ENCODE measurements at regions not wholly inside any gene's neighbourhood (a gene's known extent, or its start where the extent isn't known, plus 50 kb on each side); places are given as distances from the start of the nearest gene placed in this dataset.

GRCh38 chr9:115403753-115404152, 285.8 kb upstream of the TNC start:
- Histone ChIP-seq H3K9me3 (no peaks in the 10 kb centered on the region), H3K4me3 (no peak overlapping the region), H3K4me1 (no peaks in the 10 kb centered on the region), H3K36me3 (no peaks in the 10 kb centered on the region), H3K27me3 (no peaks in the 10 kb centered on the region), H3K27ac (no peak overlapping the region)
- WGBS, 2 donors (ENCODE audit: low coverage in 1 of 2) = 90 to 91% methylated on average over 1 of the region's 1 CpG
- no peak for TF ChIP-seq EP300 (IDR thresholded peaks at IDR 0.05)
- TF ChIP-seq POLR2AphosphoS5 (IDR thresholded peaks at IDR 0.05) = no peak
- no peak for TF ChIP-seq CTCF (IDR thresholded peaks at IDR 0.05)
- TF ChIP-seq POLR2A (IDR thresholded peaks at IDR 0.05) = no peak
- no peak for ATAC-seq

- ATAC-seq = no peak
- no peak overlapping the region for H3K27ac ChIP-seq
- H3K9me3 ChIP-seq = no peaks in the 10 kb centered on the region
- H3K36me3 ChIP-seq = no peaks in the 10 kb centered on the region
- H3K27me3 ChIP-seq = no peaks in the 10 kb centered on the region
- no peak for TF ChIP-seq EP300 (IDR thresholded peaks at IDR 0.05)
- no peak for TF ChIP-seq POLR2A (IDR thresholded peaks at IDR 0.05)
- TF ChIP-seq CTCF (IDR thresholded peaks at IDR 0.05) = no peak
- TF ChIP-seq POLR2AphosphoS5 (IDR thresholded peaks at IDR 0.05) = no peak
- H3K4me1 ChIP-seq = no peaks in the 10 kb centered on the region
- H3K4me3 ChIP-seq = no peak overlapping the region
Measured at GRCh38 chr9:115404311-115404710, 286.4 kb upstream of the TNC start.

GRCh38 chr9:115411516-115411915, 293.6 kb upstream of the TNC start:
- no peak for ATAC-seq
- no peaks in the 10 kb centered on the region for H3K4me1 ChIP-seq
- no peak overlapping the region for H3K27ac ChIP-seq
- TF ChIP-seq CTCF (IDR thresholded peaks at IDR 0.05) (no peak), POLR2A (IDR thresholded peaks at IDR 0.05) (no peak), POLR2AphosphoS5 (IDR thresholded peaks at IDR 0.05) (no peak), EP300 (IDR thresholded peaks at IDR 0.05) (no peak)
- 95 to 100% methylated on average over 1 of the region's 1 CpG for WGBS, 2 donors (ENCODE audit: low coverage in 1 of 2)
- H3K4me3 ChIP-seq = no peak overlapping the region
- no peaks in the 10 kb centered on the region for H3K27me3 ChIP-seq
- H3K9me3 ChIP-seq = no peaks in the 10 kb centered on the region
- no peaks in the 10 kb centered on the region for H3K36me3 ChIP-seq

- no peak for ATAC-seq
- Histone ChIP-seq H3K4me3 (no peak overlapping the region), H3K4me1 (no peaks in the 10 kb centered on the region), H3K27ac (no peak overlapping the region), H3K9me3 (no peaks in the 10 kb centered on the region), H3K27me3 (no peaks in the 10 kb centered on the region), H3K36me3 (no peaks in the 10 kb centered on the region)
- no peak for TF ChIP-seq POLR2AphosphoS5 (IDR thresholded peaks at IDR 0.05)
- no peak for TF ChIP-seq POLR2A (IDR thresholded peaks at IDR 0.05)
- TF ChIP-seq CTCF (IDR thresholded peaks at IDR 0.05) = no peak
- no peak for TF ChIP-seq EP300 (IDR thresholded peaks at IDR 0.05)
- WGBS, 2 donors (ENCODE audit: low coverage in 1 of 2) = 31 to 56% methylated on average over 2 of the region's 2 CpGs
Measured at GRCh38 chr9:115411993-115412452, 294.1 kb upstream of the TNC start.

- no peak for ATAC-seq
- Histone ChIP-seq H3K27me3 (no peaks in the 10 kb centered on the region), H3K4me3 (no peak overlapping the region), H3K4me1 (no peaks in the 10 kb centered on the region), H3K27ac (no peak overlapping the region), H3K9me3 (no peaks in the 10 kb centered on the region), H3K36me3 (no peaks in the 10 kb centered on the region)
- TF ChIP-seq CTCF (IDR thresholded peaks at IDR 0.05) (no peak), EP300 (IDR thresholded peaks at IDR 0.05) (no peak), POLR2A (IDR thresholded peaks at IDR 0.05) (no peak), POLR2AphosphoS5 (IDR thresholded peaks at IDR 0.05) (no peak)
Measured at GRCh38 chr9:115412656-115413055, 294.7 kb upstream of the TNC start.
